Loucy (cell line): ENCODE measurements at regions not wholly inside any gene's neighbourhood (a gene's known extent, or its start where the extent isn't known, plus 50 kb on each side); places are given as distances from the start of the nearest gene placed in this dataset.

Experiments
- H2AFZ ChIP-seq: fragments of 200-600 bp; sonication (generic); 2 replicates; pipeline ENCODE4 v1.6.0; 2016; ENCODE audit warnings: antibody characterized with exemption, mild to moderate bottlenecking, low read length, moderate library complexity
- H3F3A ChIP-seq: fragments of 200-600 bp; 2 replicates; pipeline ENCODE4 v1.6.0; 2016; ENCODE audit warnings: antibody characterized with exemption, low read depth, mild to moderate bottlenecking
- H3K27me3 ChIP-seq: fragments of 200-600 bp; sonication (generic); 2 replicates; pipeline ENCODE4 v1.6.1; 2014; ENCODE audit warnings: low read length, mild to moderate bottlenecking; ENCODE audit not compliant: insufficient read depth, poor library complexity, severe bottlenecking
- H3K36me3 ChIP-seq: fragments of 200-600 bp; sonication (generic); 2 replicates; pipeline ENCODE4 v1.6.1; 2016; ENCODE audit warnings: low read length; ENCODE audit not compliant: insufficient read depth
- H3K4me1 ChIP-seq: fragments of 200-600 bp; sonication (generic); 2 replicates; pipeline ENCODE4 v1.5.1; 2014; ENCODE audit warnings: low read length, mild to moderate bottlenecking; ENCODE audit not compliant: insufficient read depth, poor library complexity, severe bottlenecking
- H3K4me2 ChIP-seq: fragments of 200-600 bp; sonication (generic); 2 replicates; pipeline ENCODE4 v1.6.0; 2014; ENCODE audit warnings: antibody characterized with exemption, low read length, low read depth, mild to moderate bottlenecking; ENCODE audit not compliant: poor library complexity, severe bottlenecking
- H3K4me3 ChIP-seq: fragments of 200-600 bp; sonication (generic); 2 replicates; pipeline ENCODE4 v1.5.1; 2014; ENCODE audit warnings: low read length, mild to moderate bottlenecking, mixed read lengths; ENCODE audit not compliant: poor library complexity, severe bottlenecking
- H3K79me2 ChIP-seq: fragments of 200-600 bp; sonication (generic); 2 replicates; pipeline ENCODE4 v1.6.1; 2014; ENCODE audit warnings: low read length; ENCODE audit not compliant: insufficient read depth
- H3K9ac ChIP-seq: fragments of 200-600 bp; sonication (generic); 2 replicates; pipeline ENCODE4 v1.6.0; 2014; ENCODE audit warnings: mild to moderate bottlenecking, low read depth, low read length, moderate library complexity; ENCODE audit not compliant: poor library complexity, severe bottlenecking
- H3K9me2 ChIP-seq: fragments of 200-600 bp; sonication (generic); replicated peaks from 2 replicates; pipeline ENCODE4 v1.6.1; 2016; ENCODE audit warnings: low read depth, low read length, mixed read lengths
- H3K9me3 ChIP-seq: fragments of 200-600 bp; sonication (generic); 2 replicates; pipeline ENCODE4 v1.6.1; 2014; ENCODE audit warnings: mild to moderate bottlenecking, antibody characterized with exemption, low read length, low read depth; ENCODE audit not compliant: insufficient read depth
- H4K20me1 ChIP-seq: fragments of 200-600 bp; sonication (generic); 2 replicates; pipeline ENCODE4 v1.6.0; 2014; ENCODE audit warnings: antibody characterized with exemption, low read length, mild to moderate bottlenecking; ENCODE audit not compliant: insufficient read depth, poor library complexity, severe bottlenecking
- CTCF ChIP-seq: fragments of 200-600 bp; sonication (generic); conservative IDR thresholded peaks from 2 replicates; pipeline ENCODE4 v1.5.1; 2014; ENCODE audit warnings: mild to moderate bottlenecking, antibody characterized with exemption, low read length
- EZH2phosphoT487 ChIP-seq: fragments of 200-600 bp; IDR thresholded peaks from 2 replicates; pipeline ENCODE4 v1.6.1; 2018; ENCODE audit warnings: antibody characterized with exemption, mild to moderate bottlenecking, moderate library complexity, borderline replicate concordance

- Histone ChIP-seq H3K27me3 (no peaks in the 10 kb centered on the region), H3K9ac (no peak overlapping the region), H3K4me1 (no peaks in the 10 kb centered on the region), H3K4me2 (no peak overlapping the region), H4K20me1 (no peaks in the 10 kb centered on the region), H3K79me2 (no peaks in the 10 kb centered on the region), H3K9me3 (no peaks in the 10 kb centered on the region), H2AFZ (no peak overlapping the region), H3K9me2 (no peaks in the 10 kb centered on the region), H3K4me3 (no peak overlapping the region), H3K36me3 (no peaks in the 10 kb centered on the region), H3F3A (no peaks in the 10 kb centered on the region)
- TF ChIP-seq CTCF (no peak), EZH2phosphoT487 (no peak)
These were observed 555.8 kb upstream of the CDH9 start for GRCh38 chr5:27594141-27594540.

- Histone ChIP-seq H2AFZ (no peak overlapping the region), H3K36me3 (no peaks in the 10 kb centered on the region), H3K9me3 (no peaks in the 10 kb centered on the region), H3K4me3 (no peak overlapping the region), H3K4me2 (no peak overlapping the region), H4K20me1 (no peaks in the 10 kb centered on the region), H3K9ac (no peak overlapping the region), H3K79me2 (no peaks in the 10 kb centered on the region), H3K27me3 (no peaks in the 10 kb centered on the region), H3F3A (no peaks in the 10 kb centered on the region), H3K4me1 (no peaks in the 10 kb centered on the region), H3K9me2 (no peaks in the 10 kb centered on the region)
- no peak for TF ChIP-seq CTCF
These were observed 553.8 kb upstream of the CDH9 start for GRCh38 chr5:27592231-27592630.

GRCh38 chr5:27590503-27590902 is 552.1 kb upstream of the CDH9 start:
- no peak for TF ChIP-seq EZH2phosphoT487
- no peaks in the 10 kb centered on the region for H3K79me2 ChIP-seq
- H3K9me3 ChIP-seq: no peaks in the 10 kb centered on the region
- H2AFZ ChIP-seq: no peak overlapping the region
- no peak overlapping the region for H3K4me3 ChIP-seq
- H3K4me2 ChIP-seq: no peak overlapping the region
- H4K20me1 ChIP-seq: no peaks in the 10 kb centered on the region
- H3K36me3 ChIP-seq: no peaks in the 10 kb centered on the region
- no peak overlapping the region for H3K9ac ChIP-seq
- H3F3A ChIP-seq: no peaks in the 10 kb centered on the region
- H3K9me2 ChIP-seq: no peaks in the 10 kb centered on the region
- no peaks in the 10 kb centered on the region for H3K4me1 ChIP-seq
- H3K27me3 ChIP-seq: no peaks in the 10 kb centered on the region

DNA sequence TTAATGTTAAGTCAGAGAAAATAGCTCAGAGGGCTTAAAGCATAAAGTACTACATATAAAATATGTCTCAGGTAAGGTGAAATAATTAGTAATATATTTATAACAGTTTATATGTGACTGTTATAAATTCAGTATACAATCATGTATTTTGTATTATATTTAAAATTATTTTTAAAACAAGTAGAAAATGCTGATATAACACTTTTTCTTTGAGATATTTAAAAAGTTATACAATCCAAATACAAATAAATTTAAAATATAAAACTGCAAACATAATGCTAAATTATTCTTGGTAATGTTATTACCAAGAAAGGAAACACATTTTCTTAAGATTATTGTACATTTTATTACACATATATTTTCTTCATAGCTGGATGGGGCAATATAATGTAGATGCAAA is 539.9 kb upstream of the CDH9 start:
- TF ChIP-seq CTCF (no peak), EZH2phosphoT487 (no peak)
- Histone ChIP-seq H3K9ac (no peak overlapping the region), H3K4me1 (no peaks in the 10 kb centered on the region), H3K9me2 (no peaks in the 10 kb centered on the region), H3K27me3 (no peaks in the 10 kb centered on the region), H3K4me2 (no peak overlapping the region), H4K20me1 (no peaks in the 10 kb centered on the region), H3F3A (no peaks in the 10 kb centered on the region), H3K4me3 (no peak overlapping the region), H3K36me3 (no peaks in the 10 kb centered on the region), H3K9me3 (no peaks in the 10 kb centered on the region), H2AFZ (no peak overlapping the region), H3K79me2 (no peaks in the 10 kb centered on the region)
